ENCODE measurements at regions not wholly inside any gene's neighbourhood (a gene's known extent, or its start where the extent isn't known, plus 50 kb on each side); places are given as distances from the start of the nearest gene placed in this dataset.
"Not testable (repeated sequence)": the region's sequence is repeated elsewhere in the genome, so short reads cannot be mapped to it uniquely, and the experiment has no call there.

GRCh38 chr3:5701005-5701404 is 513.5 kb downstream of the EDEM1 start:
- DNase-seq: not testable (repeated sequence)

DNA sequence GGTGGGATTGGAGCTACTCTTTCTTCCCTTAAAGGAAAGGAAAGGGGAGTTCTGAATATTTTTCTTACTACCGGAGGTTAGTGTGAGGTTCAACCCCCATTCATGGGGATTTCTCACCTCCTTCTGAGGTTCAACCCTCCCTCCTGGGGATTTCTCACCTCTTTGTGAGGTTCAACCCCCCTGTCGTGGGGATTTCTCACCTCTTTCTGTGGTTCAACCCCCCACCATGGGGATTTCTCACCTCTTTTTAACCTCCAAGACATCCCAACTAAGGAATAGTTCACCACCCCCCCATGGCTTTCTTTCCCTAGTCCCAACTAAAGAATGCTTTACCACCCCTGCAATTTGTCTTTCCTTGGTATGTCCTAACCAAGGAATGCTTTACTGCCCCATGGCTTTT is 520.3 kb downstream of the EDEM1 start:
- DNase-seq: no peak

GRCh38 chr3:5709714-5710113 is 522.2 kb downstream of the EDEM1 start:
- DNase-seq: no peak

DNA sequence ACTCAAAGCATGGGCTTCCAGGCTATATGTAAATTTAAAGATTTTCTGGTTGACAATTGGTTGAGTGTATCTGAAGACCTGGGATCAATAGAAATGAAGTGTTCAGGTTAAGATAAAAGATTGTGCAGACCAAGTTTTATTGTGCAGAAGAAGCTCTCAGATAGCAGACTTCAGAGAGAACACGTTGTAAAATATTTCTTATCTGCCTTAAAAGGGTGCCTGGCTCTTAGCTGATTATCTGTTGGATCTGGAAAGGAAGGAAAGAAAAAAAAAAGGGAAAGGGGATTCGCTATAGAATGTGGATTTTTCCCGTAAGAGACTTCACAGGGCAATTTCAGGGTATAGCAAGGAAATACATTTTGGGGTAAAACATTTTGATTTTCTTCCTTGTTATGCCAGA is 523.2 kb downstream of the EDEM1 start:
- no peak for DNase-seq

DNA sequence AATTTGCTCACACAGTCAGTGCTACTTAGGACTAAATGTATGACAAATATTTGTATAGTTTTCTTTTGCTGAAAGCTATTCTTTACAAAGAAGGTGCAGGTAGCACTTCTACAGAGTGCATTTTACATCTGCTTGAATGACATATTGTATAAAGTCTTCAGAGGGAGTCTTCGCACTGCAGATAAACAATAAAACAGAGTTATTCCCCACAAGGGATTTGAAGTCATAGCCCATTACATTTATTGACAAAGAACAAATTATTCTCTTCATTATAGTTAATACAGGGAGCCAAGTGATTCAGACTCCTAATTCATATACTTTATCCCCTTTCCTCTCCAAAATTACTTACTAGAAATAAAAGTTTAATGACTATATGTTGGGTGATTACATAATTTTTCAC is 529.7 kb downstream of the EDEM1 start:
- no peak for DNase-seq

GRCh38 chr3:5719668-5720067 is 532.2 kb downstream of the EDEM1 start:
- DNase-seq: not testable (repeated sequence)

DNA sequence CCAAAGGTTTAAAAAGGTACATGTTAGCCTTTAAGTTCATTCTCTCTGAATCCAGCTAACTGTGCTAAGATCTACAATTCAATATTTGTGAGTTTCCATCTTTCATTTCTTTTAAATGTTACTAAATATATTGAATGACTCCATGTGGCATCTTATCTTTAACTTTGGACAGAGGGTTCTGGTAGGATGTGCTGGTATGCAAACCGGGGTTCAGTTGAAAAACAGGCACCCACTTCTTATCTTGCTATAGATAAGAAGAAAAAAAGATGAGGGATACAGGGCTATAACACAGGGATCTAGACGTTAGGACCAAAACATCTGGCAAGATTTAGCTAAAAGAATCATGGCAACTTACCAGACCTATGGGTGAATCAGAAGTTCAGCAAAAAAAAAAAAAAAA is 538.3 kb downstream of the EDEM1 start:
- DNase-seq: no peak

DNA sequence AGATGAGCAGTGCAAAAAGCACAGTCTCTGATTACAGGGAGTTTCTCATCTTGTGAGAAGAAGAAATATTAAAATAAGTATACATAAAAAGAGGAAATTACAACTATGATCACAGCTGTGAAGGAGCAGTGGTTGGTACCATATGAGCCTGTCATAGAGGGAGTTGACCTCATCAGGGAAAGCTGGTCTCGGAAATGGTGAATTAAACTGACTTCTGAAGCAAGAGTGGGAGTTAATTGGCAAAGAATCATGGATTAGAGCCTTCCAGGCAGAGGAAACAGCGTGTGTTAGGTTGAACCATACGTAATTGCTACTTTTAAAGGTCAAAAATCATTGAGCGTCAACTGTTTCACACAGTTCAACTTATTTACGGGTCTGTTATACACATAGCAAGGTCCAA is 539.1 kb downstream of the EDEM1 start:
- no peak for DNase-seq

GRCh38 chr3:5727743-5728484 is 540.4 kb downstream of the EDEM1 start:
- DNase-seq: no peak

DNA sequence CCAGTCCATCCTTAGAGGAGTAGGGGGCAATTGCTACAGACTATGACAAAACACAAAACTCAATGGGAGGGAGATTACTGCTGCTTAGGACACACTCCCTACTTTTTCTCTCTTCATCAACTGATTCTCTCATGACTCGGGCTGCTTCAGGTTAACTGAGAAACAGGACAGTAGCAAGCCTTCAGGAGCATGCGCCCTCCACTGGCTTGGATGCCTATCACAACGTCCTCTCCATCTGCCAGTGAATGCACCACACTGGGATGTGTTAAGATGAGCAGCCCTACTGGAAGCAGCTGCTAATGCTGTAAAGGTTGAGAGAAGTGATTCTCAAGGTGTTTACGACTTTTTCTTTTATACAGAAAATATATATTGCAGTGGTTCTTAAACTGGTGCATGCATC is 542.3 kb downstream of the EDEM1 start:
- DNase-seq: no peak

- no peak for DNase-seq
Measured at GRCh38 chr3:5731100-5731499, 543.6 kb downstream of the EDEM1 start.

DNA sequence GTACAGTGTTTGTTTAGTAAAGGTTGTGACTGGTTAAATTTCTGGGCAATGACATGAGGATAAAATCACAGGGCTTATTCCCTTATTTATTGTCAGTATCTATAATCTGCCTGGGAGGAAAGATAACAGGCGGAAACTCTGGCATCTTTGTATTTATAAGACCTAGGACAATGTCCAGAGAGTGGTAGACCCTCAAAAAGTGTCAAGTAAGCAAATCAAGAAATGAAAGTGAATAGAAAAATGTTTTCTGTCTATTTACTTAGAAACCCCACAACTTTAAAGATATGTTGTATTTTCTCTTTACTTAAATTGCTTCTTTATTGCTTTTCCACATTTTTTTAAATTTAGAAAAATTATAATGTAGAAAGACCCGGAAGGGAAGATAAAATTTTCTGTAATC is 544.6 kb downstream of the EDEM1 start:
- DNase-seq: no peak

- no peak for DNase-seq
Measured at GRCh38 chr3:5733995-5734394, 546.5 kb downstream of the EDEM1 start.

- no peak for DNase-seq
Measured at GRCh38 chr3:5735896-5736295, 548.4 kb downstream of the EDEM1 start.

GRCh38 chr3:5739299-5739935 is 551.9 kb downstream of the EDEM1 start:
- DNase-seq: no peak

DNA sequence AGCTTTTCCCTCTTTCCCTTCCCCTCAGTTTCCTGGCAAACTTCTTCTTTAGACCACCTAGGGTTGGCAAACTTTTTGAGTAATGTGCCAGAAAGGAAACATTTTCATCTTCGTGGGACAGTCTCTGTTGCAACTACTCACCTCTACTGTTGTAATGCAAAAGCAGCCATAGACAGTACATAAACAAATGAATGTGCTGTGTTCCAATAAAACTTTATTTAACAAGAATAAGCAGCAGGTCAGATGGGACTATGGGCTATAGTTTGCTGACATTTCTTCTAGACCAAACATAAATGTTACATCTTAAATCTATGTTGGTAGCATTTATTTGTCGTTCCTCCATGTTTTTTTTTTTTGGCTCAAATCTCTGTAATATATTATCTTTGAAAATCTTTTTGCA is 552.4 kb downstream of the EDEM1 start:
- no peak for DNase-seq

DNA sequence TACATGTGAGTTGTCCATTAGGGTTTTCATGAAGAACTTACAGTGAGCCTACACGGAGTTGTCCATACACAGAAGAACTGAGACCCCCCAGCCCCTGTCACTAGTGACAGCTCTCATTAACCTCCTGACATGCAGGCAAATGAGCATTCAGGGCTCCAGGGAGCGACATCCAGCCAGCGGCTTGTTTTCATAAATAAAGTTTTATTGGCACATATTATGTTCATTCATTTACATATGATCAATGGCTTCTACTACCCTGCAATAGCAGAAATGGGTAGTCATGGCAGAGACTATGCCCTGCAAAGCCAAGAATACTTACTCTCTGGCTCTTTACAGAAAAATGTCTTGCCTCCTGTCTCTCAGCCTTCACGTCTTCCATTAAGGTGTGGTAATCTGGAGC is 553.5 kb downstream of the EDEM1 start:
- DNase-seq: no peak

GRCh38 chr3:5750091-5750490 is 562.6 kb downstream of the EDEM1 start:
- DNase-seq: no peak

GRCh38 chr3:5750874-5751640 is 563.5 kb downstream of the EDEM1 start:
- DNase-seq: no peak

DNA sequence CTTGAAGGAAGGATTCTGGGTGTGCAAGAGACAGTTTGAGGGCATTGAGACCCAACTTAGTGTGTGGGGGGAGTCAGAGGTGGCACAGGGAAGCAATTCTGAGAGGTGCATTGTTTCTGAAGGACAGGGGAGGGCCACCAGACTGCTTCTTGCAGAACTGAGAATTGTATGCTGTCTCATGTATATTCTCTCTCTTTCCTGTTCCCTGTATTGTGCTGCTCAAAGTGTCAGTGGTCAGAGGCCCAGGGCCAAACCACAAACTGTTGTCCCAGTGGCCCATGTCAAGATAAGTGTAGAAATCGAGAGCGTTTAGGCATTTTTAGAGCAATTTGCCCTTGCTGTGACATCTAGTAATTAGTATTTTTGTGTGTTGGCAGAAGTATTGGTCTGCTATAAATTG is 567.1 kb downstream of the EDEM1 start:
- DNase-seq: no peak

- no peak for DNase-seq
Measured at GRCh38 chr3:5756443-5756842, 568.9 kb downstream of the EDEM1 start.

GRCh38 chr3:5757213-5757804 is 569.8 kb downstream of the EDEM1 start:
- DNase-seq: no peak

DNA sequence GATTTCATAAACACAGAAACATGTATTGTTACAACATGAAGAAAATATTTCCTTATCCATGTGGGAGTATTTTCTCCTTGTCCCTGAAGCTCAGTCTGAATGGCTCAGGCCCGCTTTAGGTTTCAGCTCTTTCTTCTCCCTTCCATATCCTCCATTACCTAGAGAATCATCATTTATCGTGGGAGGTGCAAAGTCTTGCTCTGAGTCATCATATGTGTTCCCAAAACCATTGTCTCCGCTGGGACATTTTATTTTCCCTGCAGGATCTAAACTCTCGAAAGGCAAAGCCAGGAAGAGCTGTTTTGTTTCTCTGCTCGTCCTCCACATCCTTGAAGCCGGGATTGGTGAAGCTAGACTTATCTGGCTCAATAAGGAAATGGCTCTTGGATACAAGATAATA is 571.2 kb downstream of the EDEM1 start:
- no peak for DNase-seq

- DNase-seq: no peak
Measured at GRCh38 chr3:5762506-5762905, 575.0 kb downstream of the EDEM1 start.
